ENCODE measurements at regions not wholly inside any gene's neighbourhood (a gene's known extent, or its start where the extent isn't known, plus 50 kb on each side); places are given as distances from the start of the nearest gene placed in this dataset.

DNA sequence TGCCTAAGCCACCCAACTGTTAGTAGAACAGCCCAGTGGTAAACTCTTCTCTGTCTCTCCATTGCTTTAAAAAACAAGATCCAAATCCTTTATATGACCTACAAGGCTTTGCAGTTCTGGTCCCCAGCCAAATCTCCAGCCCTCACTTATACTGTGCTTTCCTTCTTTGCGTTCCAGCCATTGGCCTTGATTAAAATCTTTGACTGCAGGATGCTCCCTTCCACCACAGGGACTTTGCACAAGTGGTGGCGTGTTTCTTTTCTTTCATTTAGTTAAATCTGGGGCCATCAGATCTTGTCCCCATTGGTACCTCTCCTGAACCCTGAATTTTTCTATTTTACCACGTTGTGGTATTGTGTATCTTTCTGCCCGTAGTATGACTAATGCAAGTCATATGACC lies 183.7 kb downstream of the VRK1 start:
- DNase-seq: no peak

DNA sequence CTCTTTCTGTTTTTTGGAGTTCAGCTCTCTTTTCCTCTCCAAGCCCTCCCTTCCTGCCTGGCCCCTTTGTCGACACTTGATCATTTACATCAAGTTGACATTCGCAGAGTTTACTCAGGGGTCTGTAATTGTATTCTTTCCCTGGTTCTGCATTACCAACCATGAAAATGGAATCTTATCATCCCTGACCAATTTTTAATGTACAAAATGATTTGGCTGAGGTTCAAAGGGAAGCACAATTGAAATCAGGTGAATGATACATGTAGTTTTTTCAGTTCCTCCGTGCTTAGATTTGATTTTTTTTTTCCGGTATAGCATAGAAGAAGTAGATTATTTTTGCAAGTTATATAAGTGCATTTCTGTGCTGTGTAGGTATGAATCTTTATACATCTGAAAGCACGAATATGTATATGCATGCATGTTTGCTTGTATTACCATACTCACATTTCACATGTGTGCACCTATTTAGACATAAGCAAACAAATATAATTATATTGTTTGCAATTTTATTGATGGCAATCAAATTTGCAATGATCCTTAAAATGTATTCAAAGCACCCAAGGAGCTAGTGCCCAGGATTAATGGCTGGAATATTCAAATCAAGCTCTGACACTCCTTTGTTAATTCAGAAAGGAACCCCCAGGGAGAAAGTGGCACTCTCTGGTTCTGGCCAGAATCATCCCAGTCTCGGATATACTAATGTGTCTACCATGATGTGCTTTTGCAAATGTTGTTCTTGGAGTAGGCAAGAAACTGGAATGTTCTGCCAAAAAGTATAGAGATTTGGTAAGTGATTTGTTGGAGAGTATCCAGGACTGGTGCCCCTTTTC lies 189.3 kb downstream of the VRK1 start:
- no peak for DNase-seq

DNA sequence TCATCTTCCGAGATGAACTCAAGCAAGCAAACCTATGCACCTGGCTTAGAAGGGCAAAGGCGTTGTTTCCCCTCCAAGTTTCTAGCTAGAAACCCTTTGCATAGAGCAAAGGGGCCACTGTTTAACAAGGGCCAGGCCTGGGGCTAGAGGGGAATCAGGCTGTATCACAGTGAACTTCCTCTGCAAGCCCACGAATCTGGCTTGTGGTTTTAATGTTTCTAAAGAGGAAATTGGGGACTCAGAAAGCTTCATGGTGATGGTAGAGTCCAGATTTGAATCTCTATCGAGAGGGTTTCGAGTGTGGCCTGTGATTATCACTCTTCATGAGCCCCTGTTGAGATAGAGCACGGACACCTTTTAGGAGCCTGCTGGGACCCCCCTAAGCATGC lies 189.9 kb downstream of the VRK1 start:
- DNase-seq: no peak

DNA sequence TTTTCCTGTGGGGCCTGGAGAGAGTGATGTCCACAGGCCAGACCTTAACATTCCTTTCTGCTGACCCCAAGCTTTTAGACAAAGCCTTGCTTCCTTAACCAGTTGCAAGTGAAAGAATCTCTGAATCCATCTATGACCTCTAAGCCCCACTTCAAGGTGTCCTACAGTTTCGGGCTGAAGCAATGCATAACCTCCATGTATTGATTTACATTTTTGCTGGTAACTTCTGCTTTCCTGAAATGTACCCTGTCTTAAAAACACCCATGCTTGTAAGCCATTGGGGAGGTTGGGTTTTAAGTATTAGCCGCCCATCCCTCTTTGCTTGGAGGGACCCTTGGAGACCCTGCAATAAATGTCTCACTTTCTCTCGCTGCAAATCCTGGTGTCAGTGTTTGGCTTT lies 190.6 kb downstream of the VRK1 start:
- DNase-seq: no peak

DNA sequence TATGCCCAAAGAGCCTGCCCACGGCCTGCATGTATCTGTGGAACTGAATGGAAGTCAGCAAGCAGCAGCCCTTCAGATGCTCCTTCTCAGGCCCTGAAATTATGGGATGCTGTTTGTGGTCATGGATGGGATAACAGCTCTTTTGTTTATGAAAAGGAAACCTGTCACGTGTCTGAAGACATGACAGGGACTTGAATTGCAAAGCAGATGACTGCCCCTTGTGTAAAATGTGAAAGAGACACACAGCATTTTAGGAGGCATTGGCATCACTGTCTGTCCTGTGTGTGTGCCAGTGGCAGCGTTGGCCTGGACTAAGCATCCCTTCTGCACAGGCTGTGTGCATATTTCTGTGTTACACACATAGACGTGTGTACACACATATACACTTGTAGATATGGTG lies 192.1 kb downstream of the VRK1 start:
- no peak for DNase-seq

DNA sequence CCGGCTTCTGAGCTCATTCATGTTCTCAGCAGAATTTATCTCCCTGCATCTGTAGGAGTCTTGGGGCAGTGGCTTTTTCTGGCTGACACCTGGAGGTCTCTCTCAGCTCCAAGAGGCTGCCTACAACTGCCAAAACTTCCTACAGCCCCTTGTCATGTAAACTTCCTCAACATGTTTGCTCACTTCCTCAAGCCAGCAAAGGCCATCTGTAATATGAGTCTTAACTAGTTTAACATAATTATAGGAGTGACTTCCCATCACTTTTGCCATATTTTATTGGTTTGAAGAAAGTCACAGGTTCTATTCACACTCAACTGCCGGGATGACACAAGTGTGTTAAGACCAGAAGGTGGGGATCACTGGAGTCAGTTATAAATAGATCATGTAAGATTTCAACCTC lies 194.0 kb downstream of the VRK1 start:
- DNase-seq: no peak

DNA sequence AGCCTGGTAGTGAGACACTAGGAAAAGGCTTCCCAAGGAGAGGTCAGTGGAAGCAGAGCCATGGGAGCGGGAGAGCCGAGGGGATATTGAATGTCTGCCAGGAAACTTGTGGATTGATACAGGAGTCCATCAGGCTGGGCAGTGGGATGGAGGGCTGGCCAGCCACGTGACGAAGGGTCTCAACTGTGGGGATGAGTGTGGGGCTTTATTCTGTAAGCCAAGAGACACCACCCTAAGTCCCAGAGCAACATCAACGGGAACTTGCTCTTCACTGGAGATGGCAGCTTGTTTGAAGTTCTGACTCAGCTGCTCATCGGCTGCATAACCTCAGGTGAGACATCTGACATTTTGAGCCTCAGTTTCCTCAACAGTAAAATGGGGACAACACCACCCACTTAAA lies 197.8 kb downstream of the VRK1 start:
- no peak for DNase-seq

DNA sequence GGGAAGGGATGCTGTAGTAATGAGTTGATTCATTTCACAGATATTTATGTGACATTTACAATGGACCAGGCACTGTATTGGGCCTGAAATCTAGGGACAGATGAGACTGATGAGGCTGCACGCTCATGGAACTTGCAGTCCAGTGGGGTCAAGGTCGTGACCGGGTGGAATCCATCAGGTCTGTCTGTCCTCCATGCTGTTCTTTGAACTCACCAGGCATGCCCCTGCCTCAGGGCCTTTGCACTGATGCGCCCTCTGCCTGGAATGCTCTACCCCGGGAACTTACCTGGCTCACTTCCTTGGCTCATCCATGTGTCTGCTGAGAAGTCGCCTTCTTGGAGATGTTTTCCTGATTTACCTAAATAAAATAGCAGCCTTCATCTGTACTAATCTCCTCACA lies 200.1 kb downstream of the VRK1 start:
- no peak for DNase-seq

DNA sequence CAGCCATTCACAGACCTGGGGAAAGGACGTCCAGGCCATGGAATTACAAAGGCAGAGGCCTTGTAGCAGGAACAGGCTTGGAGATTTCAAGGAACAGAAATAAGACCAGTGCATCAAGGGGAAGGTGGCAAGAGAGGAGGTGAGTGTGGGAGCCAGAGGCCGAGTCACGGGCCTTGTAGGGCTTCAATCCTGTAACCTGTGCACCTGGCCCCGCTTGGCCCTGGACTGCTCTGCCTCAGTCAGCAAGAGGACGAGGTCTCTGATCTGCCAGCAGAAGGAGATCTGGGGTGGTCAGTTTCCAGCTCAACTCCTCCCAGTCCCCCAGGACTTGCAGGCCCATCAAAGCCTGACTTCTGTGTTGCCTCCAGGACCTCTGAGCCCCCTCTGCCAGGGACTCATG lies 200.8 kb downstream of the VRK1 start:
- DNase-seq: no peak

DNA sequence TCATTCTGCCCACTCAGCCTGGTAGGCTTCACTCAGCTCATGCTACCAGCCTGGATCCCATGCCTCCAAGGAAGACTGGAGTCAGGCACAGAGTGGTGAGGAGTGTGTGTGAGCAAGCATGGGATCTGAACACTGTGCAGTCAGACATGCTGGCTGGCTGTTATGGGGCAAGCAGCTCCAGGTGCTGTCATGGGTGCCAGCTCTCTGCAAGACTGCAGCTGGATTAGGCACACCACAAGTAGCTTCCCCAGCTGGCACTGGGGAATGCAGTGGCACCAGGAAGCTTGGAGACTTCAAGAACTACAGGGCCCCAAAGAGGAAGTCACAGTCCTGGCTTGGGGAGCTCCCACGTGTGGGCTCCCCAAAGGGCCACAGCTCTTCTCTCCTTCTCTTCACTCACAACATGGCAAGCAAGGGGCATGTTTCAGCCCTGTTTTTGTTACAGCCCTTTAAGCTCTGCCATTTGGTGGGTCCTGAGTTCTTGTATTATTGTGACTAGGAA lies 202.5 kb downstream of the VRK1 start:
- no peak for DNase-seq

DNA sequence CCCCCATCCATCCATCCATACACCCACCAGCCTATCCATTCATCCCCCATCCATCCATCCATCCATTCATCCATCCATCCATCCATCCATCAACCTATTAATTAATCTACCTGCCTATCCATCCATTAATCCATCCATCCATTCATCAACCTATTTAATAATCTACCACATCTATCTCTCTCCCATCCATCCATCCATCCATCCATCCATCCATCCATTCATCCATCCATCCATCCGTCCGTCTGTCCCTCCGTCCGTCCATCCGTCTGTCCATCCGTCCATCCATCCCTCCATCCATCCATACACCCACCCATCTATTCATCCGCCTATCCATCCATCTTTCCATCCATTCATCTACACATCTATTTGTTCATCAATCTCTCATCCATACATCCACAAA lies 205.3 kb downstream of the VRK1 start:
- DNase-seq: no peak

DNA sequence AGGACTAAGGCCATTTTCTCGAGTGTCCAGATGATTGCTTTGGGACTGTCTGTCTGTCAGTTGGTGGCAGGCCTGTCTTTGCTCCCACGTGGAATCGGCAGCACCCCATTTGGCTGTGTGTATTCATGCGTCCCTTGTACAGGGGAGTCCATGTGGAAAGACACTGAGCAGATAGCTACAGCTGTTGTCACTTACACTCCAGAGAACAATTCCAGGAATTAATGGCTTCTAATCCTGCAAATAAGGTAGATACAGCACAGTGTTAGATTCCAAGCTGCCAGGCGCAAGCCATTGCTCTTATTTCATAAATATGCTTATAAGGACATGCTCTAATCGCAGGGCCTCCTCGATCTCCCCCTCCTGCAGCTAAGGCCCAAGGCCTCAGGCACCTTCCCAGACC lies 208.8 kb downstream of the VRK1 start:
- no peak for DNase-seq

DNA sequence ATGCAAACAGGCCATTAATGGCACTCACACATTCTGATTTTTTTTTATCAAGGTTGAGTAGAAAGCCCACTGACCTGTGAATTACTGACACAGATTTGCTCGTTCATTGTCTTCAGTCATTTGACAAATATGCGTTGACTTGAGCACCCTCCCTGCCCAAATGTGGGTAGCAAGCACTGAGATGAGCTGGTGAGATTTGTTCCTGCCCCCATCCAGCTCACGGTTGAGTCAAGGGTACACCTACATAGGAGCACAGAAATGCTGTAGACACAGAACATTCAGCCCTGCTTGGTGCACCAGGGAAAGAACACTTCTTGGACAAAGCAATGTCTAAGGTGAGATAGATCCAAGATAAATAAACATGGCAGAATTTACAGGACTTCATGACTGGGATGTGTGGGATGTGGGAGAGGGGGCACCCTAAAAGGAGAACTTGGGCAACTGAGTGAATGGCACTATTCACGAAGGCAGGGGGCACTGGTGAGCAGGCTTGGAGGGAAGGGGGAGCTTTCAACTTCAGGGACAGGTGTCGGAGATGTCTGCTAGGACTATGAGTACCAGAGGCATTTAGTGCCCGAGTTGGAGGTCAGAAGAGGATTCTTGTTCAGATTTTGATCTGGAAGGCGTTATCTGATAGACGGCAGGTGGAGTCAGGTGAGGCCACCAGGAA lies 213.4 kb downstream of the VRK1 start:
- no peak for DNase-seq

DNA sequence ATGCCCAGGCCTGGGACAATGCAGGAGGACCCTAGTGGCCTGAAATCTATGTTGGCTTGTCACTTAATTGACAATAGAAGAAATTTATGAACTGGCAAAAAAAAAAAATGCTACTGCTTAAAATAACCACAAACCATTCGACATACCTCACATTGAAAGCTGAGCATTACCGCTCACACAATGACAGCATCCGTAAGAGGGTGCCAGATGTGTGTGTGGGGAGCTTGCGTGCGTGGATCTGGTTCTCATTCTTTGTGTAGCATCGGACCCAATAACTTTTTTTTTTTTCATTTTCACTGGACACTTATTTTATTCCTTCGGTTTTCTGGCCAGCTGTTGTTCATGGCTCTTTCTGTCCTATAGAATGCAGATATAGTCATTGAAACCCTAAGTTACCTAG lies 216.7 kb downstream of the VRK1 start:
- no peak for DNase-seq

DNA sequence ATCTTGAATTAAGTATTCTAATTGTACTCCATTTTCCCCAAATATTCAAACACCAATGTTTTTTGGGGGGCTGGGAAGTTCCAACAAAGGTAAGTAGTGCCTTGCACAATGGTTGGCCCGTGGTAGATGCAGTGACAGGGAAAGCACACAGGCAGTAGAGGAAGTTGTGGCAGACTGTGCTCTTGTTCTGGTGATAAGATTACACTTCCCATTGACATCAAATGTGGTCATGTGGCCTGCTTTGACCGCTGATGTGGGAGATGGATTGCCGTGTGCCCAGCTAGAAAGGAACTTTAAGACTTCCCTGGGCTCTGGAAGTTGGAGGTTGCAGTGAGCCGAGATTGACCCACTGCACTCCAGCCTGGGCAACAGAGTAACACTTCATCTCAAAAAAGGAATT lies 223.8 kb downstream of the VRK1 start:
- DNase-seq: no peak

DNA sequence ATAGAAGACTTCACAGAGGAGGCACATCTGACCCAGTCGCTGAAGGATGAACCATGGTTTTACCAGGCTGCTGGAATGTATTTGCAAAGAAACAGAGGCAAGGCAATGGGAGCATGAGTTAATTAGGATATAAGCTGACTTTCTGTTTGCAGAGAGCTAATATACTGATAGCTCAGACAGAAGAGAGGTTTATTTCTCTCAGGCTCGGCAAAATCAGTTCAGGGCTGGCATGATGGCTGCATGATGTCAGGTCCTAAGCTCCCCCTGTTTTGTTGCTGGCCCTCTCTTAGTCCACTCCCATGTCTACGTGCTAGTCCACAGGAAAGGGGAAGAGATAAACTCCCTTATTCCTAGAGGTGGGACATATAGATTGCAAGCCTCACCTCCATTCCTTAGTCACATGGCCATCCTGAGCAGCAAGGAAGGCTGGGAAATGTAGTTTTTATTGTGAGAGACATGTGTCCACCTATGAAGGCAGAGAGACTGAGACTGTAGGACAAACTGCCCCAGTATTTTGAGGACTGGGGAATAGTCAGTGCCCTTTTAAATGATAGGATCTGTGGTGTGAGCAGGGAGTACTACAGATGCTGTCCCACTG lies 224.5 kb downstream of the VRK1 start:
- no peak for DNase-seq

DNA sequence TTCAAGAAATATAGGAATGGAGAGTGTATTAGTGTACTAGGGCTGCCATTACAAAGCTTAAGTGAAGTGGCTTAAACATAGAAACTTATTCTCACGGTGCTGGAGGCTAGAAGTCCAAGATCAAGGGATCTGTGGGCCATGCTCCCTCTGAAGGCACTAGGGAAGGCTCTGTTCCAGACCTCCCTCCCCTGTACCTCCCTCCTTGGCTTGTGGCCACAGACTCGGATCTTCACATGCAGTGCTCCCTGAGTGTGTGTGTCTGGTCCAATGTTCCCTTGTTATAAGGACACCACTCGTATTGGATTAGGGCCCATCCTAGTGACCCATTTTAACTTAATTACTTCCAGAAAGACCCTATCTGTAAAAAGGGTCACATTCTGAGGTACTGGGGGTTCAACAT lies 225.6 kb downstream of the VRK1 start:
- no peak for DNase-seq

DNA sequence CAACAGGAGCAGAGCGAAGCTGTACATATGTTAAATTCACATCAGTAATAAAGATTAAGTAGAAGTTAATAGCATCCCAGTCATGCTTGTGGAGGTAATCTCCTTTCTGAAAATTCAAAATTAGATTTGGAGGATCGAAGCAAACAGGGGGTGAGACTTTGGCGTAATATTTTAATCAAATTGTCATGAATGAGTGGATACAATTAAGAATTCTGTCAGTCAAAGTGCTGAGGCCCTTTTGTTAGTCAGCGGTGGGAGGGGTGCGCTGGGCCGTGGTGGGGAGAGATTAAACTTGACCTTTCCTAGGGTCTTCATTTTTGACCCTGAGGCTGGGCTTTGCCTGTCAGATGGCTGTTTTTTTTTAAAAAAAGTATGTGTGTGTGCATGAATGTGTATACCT lies 226.7 kb downstream of the VRK1 start:
- DNase-seq: no peak

DNA sequence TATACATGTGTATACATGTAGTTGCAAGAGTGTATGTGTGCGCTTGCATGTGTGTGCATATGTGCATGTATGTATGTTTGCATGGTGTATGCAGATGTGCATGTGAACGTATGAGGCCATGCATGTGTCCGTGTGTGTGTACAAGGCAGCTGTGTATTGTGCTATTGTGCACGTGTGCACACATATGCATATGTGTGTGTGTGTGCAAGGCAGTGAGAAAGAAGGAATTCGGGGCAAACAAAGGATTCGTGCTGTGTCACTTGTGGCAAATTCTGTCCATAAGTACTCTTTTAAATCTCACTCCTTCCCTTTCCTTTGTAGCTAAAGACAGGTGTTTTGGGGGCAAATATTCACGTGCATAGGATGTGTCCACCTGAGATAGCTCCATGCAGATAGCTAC lies 227.1 kb downstream of the VRK1 start:
- DNase-seq: no peak

DNA sequence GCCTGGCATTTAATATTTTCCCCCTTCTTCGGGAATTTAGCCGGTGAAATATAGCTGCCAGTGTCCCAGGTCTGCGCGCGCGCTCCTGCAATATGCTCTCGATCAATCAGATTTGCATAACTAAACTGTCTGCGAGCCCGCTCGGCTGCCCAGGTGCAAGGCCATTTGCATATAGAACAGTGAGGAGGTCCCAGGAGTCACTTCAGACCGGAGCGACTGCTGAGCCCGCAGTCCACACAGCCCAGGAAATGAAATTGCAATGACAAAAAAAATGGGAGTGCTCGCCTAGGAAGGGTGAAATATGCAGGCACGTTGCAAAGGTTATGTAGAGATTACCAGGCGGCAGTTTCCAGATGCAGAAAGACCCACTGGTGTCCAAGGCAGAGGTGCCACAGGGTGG lies 228.5 kb downstream of the VRK1 start:
- no peak for DNase-seq

DNA sequence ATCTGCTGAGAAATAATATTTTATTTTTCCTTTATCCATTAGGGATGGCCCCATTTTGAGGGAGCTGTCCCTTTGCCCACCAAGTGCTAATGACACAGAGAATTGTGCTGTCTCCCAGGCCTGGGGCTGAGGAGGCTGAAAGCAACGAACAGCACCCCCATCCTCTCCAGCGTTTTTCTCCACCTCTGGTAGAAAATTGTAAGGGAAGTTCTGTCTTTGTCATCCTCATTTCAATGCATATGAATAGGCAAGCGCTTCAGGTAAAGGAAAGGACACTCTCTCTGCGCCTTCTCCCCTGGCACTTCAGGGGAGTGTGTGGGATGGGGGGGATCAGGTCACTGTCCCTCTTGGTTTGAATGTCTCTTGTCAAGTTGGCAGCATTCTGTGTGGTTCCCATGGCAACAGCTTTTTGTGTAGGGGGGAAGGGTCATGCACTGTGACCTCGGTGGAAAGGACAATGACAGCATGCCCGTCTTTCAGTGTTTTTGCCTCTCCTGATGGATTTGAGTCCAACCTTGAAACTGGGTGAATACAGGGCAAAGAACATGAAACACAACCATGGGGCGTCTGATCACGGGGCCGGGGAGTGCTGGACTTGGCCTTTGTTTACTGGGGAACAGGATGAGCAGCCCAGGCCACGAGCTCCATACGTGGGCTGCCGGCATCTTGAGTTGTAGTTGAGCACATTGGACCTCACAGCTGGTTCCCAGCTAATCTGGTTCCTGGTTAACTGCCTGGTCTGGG lies 230.2 kb downstream of the VRK1 start:
- DNase-seq: no peak

DNA sequence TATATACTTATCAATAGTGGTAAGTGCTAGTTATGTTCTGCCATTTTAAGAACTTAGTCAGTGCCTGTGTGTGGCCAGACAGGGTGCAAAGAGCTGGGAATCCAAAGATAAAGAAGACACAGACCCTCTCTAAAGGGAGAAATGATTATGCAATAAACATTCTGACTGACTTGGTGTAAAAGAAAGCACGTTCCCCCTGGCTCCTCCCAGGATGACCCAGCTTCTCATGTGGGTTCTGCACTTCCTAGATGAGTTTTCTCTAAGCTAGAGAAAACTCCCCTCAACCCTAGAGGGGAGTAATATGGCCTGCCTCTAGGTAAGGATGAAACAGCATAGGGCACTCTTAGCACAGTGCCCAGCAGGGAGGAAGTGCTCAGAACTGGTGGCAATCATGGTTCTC lies 231.2 kb downstream of the VRK1 start:
- no peak for DNase-seq

DNA sequence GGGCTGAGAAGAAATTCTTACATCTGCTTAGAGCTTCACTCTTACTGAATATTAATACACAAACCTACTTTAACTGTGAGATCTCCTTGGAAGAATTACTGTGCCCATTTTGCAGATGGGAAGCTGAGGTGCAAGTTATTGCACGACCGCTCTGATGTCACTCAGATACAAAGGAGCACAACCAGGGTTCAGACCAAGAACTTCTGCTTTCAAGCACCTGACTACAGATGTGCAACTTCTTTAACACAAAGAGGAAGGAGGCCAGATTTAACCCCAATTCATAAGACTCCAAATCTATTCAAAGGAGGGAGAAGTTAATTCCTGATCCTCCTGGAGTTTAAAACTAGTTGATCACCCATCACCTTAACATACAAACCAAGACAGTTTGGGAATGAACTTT lies 232.6 kb downstream of the VRK1 start:
- no peak for DNase-seq

DNA sequence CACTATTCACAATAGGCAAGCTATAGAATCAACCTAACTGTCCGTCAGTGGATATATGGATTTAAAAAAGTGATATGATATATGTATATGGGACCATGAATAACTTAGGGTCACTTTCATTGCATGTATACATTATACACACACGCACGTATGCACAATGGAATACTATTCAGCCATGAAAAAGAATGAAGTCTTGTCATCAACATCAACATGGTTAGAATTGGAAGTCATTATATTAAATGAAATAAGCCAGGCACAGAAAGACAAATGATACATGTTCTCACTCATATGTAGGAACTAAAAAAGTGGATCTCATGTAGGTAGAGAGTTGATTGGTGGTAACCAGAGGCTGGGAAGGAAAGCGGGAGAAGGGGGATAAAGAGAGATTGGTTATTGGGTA lies 234.3 kb downstream of the VRK1 start:
- no peak for DNase-seq
